Epithelial cell of proximal tubule (primary cell): ENCODE measurements at regions not wholly inside any gene's neighbourhood (a gene's known extent, or its start where the extent isn't known, plus 50 kb on each side); places are given as distances from the start of the nearest gene placed in this dataset.

Experiments used
- DNase-seq: peaks from one replicate; pipeline ENCODE4 v3.0.0-alpha.2; 2011; ENCODE audit warnings: low read depth
- H3K4me3 ChIP-seq: 2 replicates; pipeline ENCODE4 v1.5.1; 2011; ENCODE audit warnings: low read depth, mild to moderate bottlenecking, low read length
- TF ChIP-seq, protein P1 (sequence below): conservative IDR thresholded peaks from 2 replicates; pipeline ENCODE4 v1.5.1; 2012; ENCODE audit warnings: low read depth, mild to moderate bottlenecking, low read length

DNA sequence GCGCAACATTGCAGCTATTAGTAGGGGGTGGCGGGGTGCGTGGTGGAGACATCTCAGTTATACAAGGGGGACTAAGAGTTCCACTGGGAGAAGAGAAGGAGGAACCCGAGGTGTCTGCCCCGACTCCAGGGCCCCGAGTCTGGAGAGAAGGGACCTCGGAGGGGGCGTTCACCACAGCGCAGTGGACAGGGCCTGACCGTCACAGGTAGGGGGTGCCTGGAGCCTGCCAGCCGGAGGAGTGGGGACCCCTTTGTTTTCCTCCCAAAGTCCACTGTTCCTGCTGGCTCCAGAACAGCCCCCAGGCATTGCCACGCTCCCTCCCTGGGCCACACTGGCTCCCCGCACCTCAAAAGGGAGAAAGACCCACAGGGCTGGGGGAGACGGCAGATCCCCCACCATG, 175.9 kb upstream of the TNRC6C start:
- DNase-seq: no peak
- no peak overlapping the region for H3K4me3 ChIP-seq
- TF ChIP-seq, protein P1, sequence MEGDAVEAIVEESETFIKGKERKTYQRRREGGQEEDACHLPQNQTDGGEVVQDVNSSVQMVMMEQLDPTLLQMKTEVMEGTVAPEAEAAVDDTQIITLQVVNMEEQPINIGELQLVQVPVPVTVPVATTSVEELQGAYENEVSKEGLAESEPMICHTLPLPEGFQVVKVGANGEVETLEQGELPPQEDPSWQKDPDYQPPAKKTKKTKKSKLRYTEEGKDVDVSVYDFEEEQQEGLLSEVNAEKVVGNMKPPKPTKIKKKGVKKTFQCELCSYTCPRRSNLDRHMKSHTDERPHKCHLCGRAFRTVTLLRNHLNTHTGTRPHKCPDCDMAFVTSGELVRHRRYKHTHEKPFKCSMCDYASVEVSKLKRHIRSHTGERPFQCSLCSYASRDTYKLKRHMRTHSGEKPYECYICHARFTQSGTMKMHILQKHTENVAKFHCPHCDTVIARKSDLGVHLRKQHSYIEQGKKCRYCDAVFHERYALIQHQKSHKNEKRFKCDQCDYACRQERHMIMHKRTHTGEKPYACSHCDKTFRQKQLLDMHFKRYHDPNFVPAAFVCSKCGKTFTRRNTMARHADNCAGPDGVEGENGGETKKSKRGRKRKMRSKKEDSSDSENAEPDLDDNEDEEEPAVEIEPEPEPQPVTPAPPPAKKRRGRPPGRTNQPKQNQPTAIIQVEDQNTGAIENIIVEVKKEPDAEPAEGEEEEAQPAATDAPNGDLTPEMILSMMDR: no peak

DNA sequence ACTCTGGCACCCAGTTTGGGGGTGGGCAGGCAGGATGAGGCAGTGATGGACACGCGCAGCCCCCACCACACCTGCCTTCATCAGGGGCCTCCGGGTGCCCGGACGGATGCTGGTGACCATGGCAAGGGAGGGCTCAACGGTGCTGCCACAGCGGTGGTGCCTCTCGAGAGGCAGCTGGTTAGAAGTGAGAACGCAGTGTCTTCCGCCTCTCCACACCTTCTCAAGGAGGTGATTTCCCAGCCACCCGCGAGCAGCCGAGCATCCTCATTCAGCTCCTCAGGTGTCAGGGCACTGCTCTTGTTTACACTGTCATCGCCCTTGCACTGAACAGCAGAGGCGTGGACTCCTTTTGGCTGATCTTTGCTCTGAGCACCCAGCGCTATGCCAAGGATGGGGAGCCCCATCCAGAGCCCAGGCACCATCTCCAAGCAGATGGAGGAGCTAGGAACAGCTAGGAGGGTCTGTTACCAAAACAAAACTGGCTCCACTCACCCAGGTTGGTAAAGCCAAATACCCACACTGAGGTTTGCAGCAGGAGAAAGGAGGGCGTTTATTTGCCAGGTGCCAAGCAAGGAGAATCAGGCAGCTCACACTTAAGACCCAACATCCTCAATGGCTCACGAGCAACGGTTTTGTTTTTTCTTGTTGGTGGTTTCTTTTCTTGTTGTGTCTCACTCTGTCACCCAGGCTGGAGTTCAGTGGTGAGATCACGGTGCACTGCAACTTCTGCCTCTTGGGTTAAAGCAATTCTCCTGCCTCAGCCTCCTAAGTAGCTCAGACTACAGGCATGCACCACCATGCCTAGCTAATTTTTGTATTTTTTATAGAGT, 174.3 kb upstream of the TNRC6C start:
- TF ChIP-seq, protein P1: no peak
- no peak overlapping the region for H3K4me3 ChIP-seq
- DNase-seq: no peak

DNA sequence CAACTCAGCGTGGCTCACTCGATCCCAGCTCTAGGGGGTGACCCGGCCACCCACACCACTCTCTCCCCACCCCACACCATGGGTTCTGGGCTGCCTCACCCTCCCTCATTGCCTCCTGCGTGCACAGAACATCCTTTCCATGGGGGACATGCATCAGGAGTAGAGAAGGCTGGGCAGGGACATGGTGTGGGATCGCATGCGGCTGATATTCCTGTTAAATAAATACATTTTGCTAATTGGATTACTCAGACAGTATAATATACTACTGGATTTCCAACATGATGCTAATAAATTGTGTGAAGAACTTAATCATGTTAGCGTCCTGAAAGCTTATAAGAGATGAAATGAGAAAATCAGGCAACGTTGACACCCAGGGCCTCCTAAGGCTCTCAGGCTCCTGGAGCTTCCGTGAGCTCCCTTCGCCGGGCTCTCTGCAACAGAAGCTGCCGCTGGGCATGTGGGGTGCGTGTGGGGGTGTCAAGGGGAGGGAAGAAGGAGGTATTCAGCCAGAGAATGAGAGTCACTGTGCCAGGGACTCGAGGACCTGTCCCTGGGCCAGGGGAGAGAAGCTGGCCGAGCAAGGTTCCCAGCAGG, 173.1 kb upstream of the TNRC6C start:
- no peak for DNase-seq
- TF ChIP-seq, protein P1: no peak
- H3K4me3 ChIP-seq: no peak overlapping the region

DNA sequence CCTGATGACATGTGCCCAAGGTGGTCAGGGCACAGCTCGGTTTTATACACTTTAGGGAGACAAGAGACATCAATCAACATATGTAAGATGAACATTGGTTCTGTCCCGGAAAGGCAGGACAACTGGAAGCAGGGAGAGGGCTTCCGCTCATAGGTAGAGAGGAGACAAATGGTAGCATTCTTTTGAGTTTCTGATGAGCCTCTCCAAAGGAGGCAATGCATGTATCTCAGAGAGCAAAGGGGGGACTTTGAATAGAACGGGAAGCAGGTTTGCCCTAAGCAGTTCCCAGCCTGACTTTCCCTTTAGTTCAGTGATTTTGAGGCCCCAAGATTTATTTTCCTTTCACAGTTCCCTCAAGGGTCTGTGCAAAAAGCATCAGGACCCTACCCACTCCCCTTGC, 172.4 kb upstream of the TNRC6C start:
- DNase-seq: no peak
- H3K4me3 ChIP-seq: no peak overlapping the region
- TF ChIP-seq, protein P1: no peak

DNA sequence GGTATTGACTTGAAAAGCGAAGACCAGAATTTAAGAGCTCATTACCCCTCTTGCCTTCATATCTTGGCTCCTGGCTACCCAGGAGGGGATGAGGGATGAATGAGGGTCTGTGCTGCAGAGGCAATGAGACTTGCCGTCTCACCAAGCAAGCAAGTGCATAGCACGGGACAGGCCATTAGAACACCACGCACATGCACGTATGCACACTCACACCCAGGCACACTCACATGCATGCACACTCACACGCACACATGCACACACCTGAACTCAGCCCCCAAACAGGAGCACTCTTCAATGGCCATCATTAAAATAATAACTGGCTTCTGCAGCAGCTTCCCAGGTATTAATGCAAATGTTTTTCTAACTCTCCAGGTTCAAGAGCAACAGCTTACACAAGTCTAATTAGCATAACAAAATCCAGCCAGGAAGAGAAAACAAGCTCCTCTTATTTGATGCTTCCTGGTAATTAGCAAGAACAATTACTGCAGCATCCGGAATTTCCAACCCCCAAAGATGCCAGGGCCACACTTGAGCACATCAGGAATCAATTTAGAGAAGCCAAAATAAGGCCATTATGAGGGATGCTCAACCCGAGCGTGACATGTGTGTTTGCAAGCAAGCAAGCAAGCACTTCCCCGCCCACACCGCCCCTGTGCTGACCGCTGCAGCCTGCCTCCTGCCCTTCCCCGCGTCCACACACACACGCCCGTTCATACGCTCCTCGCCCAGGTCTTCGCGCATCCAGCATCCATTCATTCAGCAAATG, 171.6 kb upstream of the TNRC6C start:
- H3K4me3 ChIP-seq: no peak overlapping the region
- TF ChIP-seq, protein P1: no peak
- DNase-seq: no peak

DNA sequence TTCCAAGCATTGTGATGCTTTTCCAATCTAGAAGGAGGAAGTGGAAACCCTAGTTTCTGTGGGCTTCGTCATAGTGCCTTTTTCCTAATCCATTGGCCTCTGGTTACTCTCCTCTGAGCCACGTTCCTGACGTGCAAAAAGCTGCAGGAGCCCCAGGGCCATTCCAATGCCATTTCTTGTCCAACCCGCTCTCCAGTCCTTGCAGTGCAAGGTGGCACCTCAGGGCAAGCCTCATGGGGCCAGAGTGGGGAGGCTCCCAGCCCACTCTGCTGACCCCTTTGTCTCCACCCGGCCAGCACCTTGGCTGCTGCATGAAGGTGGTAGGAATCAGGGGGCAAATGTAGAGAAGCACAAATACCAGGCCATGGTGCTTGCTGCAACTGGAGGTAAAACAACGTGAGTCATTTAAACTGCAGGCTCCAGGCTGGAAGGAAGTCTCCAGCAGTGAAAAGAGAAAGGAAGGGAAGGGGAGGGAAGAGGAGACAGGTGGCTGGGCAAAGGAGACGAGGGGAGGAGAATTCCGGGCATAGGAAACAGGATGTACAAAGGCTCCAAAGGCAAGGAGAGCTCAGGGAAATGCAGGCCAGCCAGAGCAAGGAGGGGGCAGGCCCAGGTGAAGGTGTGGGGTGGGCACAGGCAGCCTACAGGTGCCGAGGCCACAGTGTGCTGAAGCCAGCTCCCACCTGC, 168.2 kb upstream of the TNRC6C start:
- no peak overlapping the region for H3K4me3 ChIP-seq
- DNase-seq: no peak
- TF ChIP-seq, protein P1: no peak
